Upper lobe of right lung (tissue), 1 donor: ENCODE measurements at regions not wholly inside any gene's neighbourhood (a gene's known extent, or its start where the extent isn't known, plus 50 kb on each side); places are given as distances from the start of the nearest gene placed in this dataset.

ENCODE experiments used
- ATAC-seq: fragments of 200-7000 bp; cut with Tn5 transposase; one replicate; pipeline ENCODE4 v1.9.1; 2020; ENCODE audit warnings: mild to moderate bottlenecking, moderate library complexity
- DNase-seq: peaks from one replicate; pipeline ENCODE4 v3.0.0-alpha.2; 2020
- H3K27ac ChIP-seq: fragments of 200-600 bp; one replicate; pipeline ENCODE4 v1.8.0; 2022
- H3K27me3 ChIP-seq: fragments of 200-600 bp; one replicate; pipeline ENCODE4 v1.8.0; 2022; ENCODE audit warnings: mild to moderate bottlenecking
- H3K36me3 ChIP-seq: fragments of 200-600 bp; one replicate; pipeline ENCODE4 v1.8.0; 2022
- H3K4me1 ChIP-seq: fragments of 200-600 bp; one replicate; pipeline ENCODE4 v1.8.0; 2022
- H3K4me3 ChIP-seq: fragments of 200-600 bp; one replicate; pipeline ENCODE4 v1.8.0; 2022; ENCODE audit warnings: mild to moderate bottlenecking
- H3K9me3 ChIP-seq: fragments of 200-600 bp; one replicate; pipeline ENCODE4 v1.8.0; 2022
- intact Hi-C: fragments of 100-400 bp; cut with DNase I; formaldehyde crosslinking; loops from one replicate; pipeline ENCODE4 v1.11.0; 2022
- TF ChIP-seq, protein P1 (sequence below): fragments of 200-600 bp; IDR thresholded peaks from one replicate; pipeline ENCODE4 v1.8.0; 2022; ENCODE audit warnings: antibody characterized with exemption
- donor health status: DM: no; HTN: yes; CAD: no; lungs with severe emphysema.

DNA sequence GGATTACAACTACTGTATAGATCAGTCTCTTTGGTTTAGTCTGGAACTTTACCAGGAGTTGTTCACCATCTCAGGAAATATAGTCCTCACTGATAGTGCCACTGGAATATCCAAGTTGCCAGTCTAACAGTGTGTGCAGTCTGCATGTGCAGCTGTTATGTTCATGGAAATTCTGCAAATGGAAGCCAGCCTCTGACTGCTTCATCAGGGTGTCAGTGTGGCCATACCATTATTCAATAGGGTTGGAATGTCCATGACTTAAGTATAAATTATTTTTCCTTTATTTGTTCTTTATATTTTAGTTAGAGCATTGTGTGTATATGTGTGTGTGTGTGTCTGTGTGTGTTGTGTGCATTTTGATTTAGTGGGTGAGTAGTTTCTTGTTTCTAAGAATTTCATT, 51.8 kb downstream of the C11orf96 start:
- Histone ChIP-seq H3K36me3 (no peaks in the 10 kb centered on the region), H3K27me3 (no peaks in the 10 kb centered on the region), H3K4me1 (peaks cover 26% of the 10 kb centered on the region), H3K27ac (peak overlapping the region; percentile 80), H3K4me3 (no peak overlapping the region), H3K9me3 (no peaks in the 10 kb centered on the region)
- intact Hi-C loops = no loop called here
- TF ChIP-seq, protein P1, sequence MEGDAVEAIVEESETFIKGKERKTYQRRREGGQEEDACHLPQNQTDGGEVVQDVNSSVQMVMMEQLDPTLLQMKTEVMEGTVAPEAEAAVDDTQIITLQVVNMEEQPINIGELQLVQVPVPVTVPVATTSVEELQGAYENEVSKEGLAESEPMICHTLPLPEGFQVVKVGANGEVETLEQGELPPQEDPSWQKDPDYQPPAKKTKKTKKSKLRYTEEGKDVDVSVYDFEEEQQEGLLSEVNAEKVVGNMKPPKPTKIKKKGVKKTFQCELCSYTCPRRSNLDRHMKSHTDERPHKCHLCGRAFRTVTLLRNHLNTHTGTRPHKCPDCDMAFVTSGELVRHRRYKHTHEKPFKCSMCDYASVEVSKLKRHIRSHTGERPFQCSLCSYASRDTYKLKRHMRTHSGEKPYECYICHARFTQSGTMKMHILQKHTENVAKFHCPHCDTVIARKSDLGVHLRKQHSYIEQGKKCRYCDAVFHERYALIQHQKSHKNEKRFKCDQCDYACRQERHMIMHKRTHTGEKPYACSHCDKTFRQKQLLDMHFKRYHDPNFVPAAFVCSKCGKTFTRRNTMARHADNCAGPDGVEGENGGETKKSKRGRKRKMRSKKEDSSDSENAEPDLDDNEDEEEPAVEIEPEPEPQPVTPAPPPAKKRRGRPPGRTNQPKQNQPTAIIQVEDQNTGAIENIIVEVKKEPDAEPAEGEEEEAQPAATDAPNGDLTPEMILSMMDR = no peak
- DNase-seq (no peak), ATAC-seq (no peak)

GRCh38 chr11:43996318-43996717, 51.5 kb upstream of the ACCSL start:
- DNase-seq = no peak
- Histone ChIP-seq H3K27me3 (no peaks in the 10 kb centered on the region), H3K9me3 (no peaks in the 10 kb centered on the region), H3K27ac (no peak overlapping the region), H3K4me1 (peaks cover 16% of the 10 kb centered on the region), H3K4me3 (no peak overlapping the region), H3K36me3 (no peaks in the 10 kb centered on the region)
- TF ChIP-seq, protein P1 = no peak
- intact Hi-C loops = no loop called here
- no peak for ATAC-seq

GRCh38 chr11:43997022-43997660, 50.6 kb upstream of the ACCSL start:
- H3K4me3 ChIP-seq = no peak overlapping the region
- H3K27ac ChIP-seq = no peak overlapping the region
- H3K27me3 ChIP-seq = no peaks in the 10 kb centered on the region
- DNase-seq = no peak
- ATAC-seq = no peak
- no peaks in the 10 kb centered on the region for H3K36me3 ChIP-seq
- H3K4me1 ChIP-seq = peaks cover 15% of the 10 kb centered on the region
- TF ChIP-seq, protein P1 = no peak
- intact Hi-C loops = no loop called here
- H3K9me3 ChIP-seq = no peaks in the 10 kb centered on the region
